ENCODE measurements at regions not wholly inside any gene's neighbourhood (a gene's known extent, or its start where the extent isn't known, plus 50 kb on each side); places are given as distances from the start of the nearest gene placed in this dataset.

GRCh38 chr7:126378642-126379041, 874.1 kb downstream of the GRM8 start:
- H3K9ac ChIP-seq (ENCODE audit: low read length), result no peak overlapping the region
- H3K4me1 ChIP-seq (ENCODE audit: control insufficient read depth, insufficient read depth, low read length), result no peaks in the 10 kb centered on the region
- no peaks in the 10 kb centered on the region for H3K36me3 ChIP-seq (ENCODE audit: control insufficient read depth, insufficient read depth, low read length)
- H3K27me3 ChIP-seq (ENCODE audit: control insufficient read depth, insufficient read depth, low read length), result no peaks in the 10 kb centered on the region
- H3K4me3 ChIP-seq (ENCODE audit: low read length), result no peak overlapping the region
- H3K27ac ChIP-seq (ENCODE audit: low read depth, low read length), result no peak overlapping the region

GRCh38 chr7:126370038-126370668, 882.6 kb downstream of the GRM8 start:
- H3K4me1 ChIP-seq (ENCODE audit: control insufficient read depth, insufficient read depth, low read length), result no peaks in the 10 kb centered on the region
- no peak overlapping the region for H3K9ac ChIP-seq (ENCODE audit: low read length)
- no peaks in the 10 kb centered on the region for H3K36me3 ChIP-seq (ENCODE audit: control insufficient read depth, insufficient read depth, low read length)
- no peak overlapping the region for H3K4me3 ChIP-seq (ENCODE audit: low read length)
- no peaks in the 10 kb centered on the region for H3K27me3 ChIP-seq (ENCODE audit: control insufficient read depth, insufficient read depth, low read length)
- H3K27ac ChIP-seq (ENCODE audit: low read depth, low read length), result no peak overlapping the region

GRCh38 chr7:126362746-126363145, 890.0 kb downstream of the GRM8 start:
- Histone ChIP-seq H3K4me1 (ENCODE audit: control insufficient read depth, insufficient read depth, low read length) (no peaks in the 10 kb centered on the region), H3K4me3 (ENCODE audit: low read length) (no peak overlapping the region), H3K27ac (ENCODE audit: low read depth, low read length) (no peak overlapping the region), H3K27me3 (ENCODE audit: control insufficient read depth, insufficient read depth, low read length) (no peaks in the 10 kb centered on the region), H3K36me3 (ENCODE audit: control insufficient read depth, insufficient read depth, low read length) (no peaks in the 10 kb centered on the region), H3K9ac (ENCODE audit: low read length) (no peak overlapping the region)

- Histone ChIP-seq H3K4me1 (ENCODE audit: control insufficient read depth, insufficient read depth, low read length) (no peaks in the 10 kb centered on the region), H3K36me3 (ENCODE audit: control insufficient read depth, insufficient read depth, low read length) (no peaks in the 10 kb centered on the region), H3K27me3 (ENCODE audit: control insufficient read depth, insufficient read depth, low read length) (no peaks in the 10 kb centered on the region), H3K9ac (ENCODE audit: low read length) (no peak overlapping the region), H3K4me3 (ENCODE audit: low read length) (no peak overlapping the region), H3K27ac (ENCODE audit: low read depth, low read length) (no peak overlapping the region)
Observed at GRCh38 chr7:126361183-126361582, 891.6 kb downstream of the GRM8 start.

GRCh38 chr7:126339813-126340212, 912.9 kb downstream of the GRM8 start:
- Histone ChIP-seq H3K27me3 (ENCODE audit: control insufficient read depth, insufficient read depth, low read length) (no peaks in the 10 kb centered on the region), H3K27ac (ENCODE audit: low read depth, low read length) (no peak overlapping the region), H3K36me3 (ENCODE audit: control insufficient read depth, insufficient read depth, low read length) (no peaks in the 10 kb centered on the region), H3K4me1 (ENCODE audit: control insufficient read depth, insufficient read depth, low read length) (no peaks in the 10 kb centered on the region), H3K9ac (ENCODE audit: low read length) (no peak overlapping the region), H3K4me3 (ENCODE audit: low read length) (no peak overlapping the region)

- Histone ChIP-seq H3K27ac (ENCODE audit: low read depth, low read length) (no peak overlapping the region), H3K36me3 (ENCODE audit: control insufficient read depth, insufficient read depth, low read length) (no peaks in the 10 kb centered on the region), H3K4me1 (ENCODE audit: control insufficient read depth, insufficient read depth, low read length) (no peaks in the 10 kb centered on the region), H3K4me3 (ENCODE audit: low read length) (no peak overlapping the region), H3K9ac (ENCODE audit: low read length) (no peak overlapping the region), H3K27me3 (ENCODE audit: control insufficient read depth, insufficient read depth, low read length) (no peaks in the 10 kb centered on the region)
Observed at GRCh38 chr7:126305671-126306070, 947.1 kb downstream of the GRM8 start.

GRCh38 chr7:126303926-126304325, 948.8 kb downstream of the GRM8 start:
- H3K4me3 ChIP-seq (ENCODE audit: low read length), result no peak overlapping the region
- no peaks in the 10 kb centered on the region for H3K4me1 ChIP-seq (ENCODE audit: control insufficient read depth, insufficient read depth, low read length)
- no peaks in the 10 kb centered on the region for H3K27me3 ChIP-seq (ENCODE audit: control insufficient read depth, insufficient read depth, low read length)
- no peak overlapping the region for H3K9ac ChIP-seq (ENCODE audit: low read length)
- H3K36me3 ChIP-seq (ENCODE audit: control insufficient read depth, insufficient read depth, low read length), result no peaks in the 10 kb centered on the region
- H3K27ac ChIP-seq (ENCODE audit: low read depth, low read length), result no peak overlapping the region

- no peaks in the 10 kb centered on the region for H3K36me3 ChIP-seq (ENCODE audit: control insufficient read depth, insufficient read depth, low read length)
- no peak overlapping the region for H3K27ac ChIP-seq (ENCODE audit: low read depth, low read length)
- no peaks in the 10 kb centered on the region for H3K27me3 ChIP-seq (ENCODE audit: control insufficient read depth, insufficient read depth, low read length)
- no peak overlapping the region for H3K9ac ChIP-seq (ENCODE audit: low read length)
- H3K4me3 ChIP-seq (ENCODE audit: low read length), result no peak overlapping the region
- no peaks in the 10 kb centered on the region for H3K4me1 ChIP-seq (ENCODE audit: control insufficient read depth, insufficient read depth, low read length)
Observed at GRCh38 chr7:126302639-126303038, 950.1 kb downstream of the GRM8 start.

- H3K36me3 ChIP-seq (ENCODE audit: control insufficient read depth, insufficient read depth, low read length), result no peaks in the 10 kb centered on the region
- H3K9ac ChIP-seq (ENCODE audit: low read length), result no peak overlapping the region
- no peak overlapping the region for H3K27ac ChIP-seq (ENCODE audit: low read depth, low read length)
- no peaks in the 10 kb centered on the region for H3K4me1 ChIP-seq (ENCODE audit: control insufficient read depth, insufficient read depth, low read length)
- H3K4me3 ChIP-seq (ENCODE audit: low read length), result no peak overlapping the region
- no peaks in the 10 kb centered on the region for H3K27me3 ChIP-seq (ENCODE audit: control insufficient read depth, insufficient read depth, low read length)
Observed at GRCh38 chr7:126286317-126286716, 966.4 kb downstream of the GRM8 start.

- H3K27me3 ChIP-seq (ENCODE audit: control insufficient read depth, insufficient read depth, low read length), result no peaks in the 10 kb centered on the region
- H3K9ac ChIP-seq (ENCODE audit: low read length), result no peak overlapping the region
- H3K4me1 ChIP-seq (ENCODE audit: control insufficient read depth, insufficient read depth, low read length), result no peaks in the 10 kb centered on the region
- H3K4me3 ChIP-seq (ENCODE audit: low read length), result no peak overlapping the region
- no peak overlapping the region for H3K27ac ChIP-seq (ENCODE audit: low read depth, low read length)
- no peaks in the 10 kb centered on the region for H3K36me3 ChIP-seq (ENCODE audit: control insufficient read depth, insufficient read depth, low read length)
Observed at GRCh38 chr7:126236261-126236660, 1016.5 kb downstream of the GRM8 start.

GRCh38 chr7:126228356-126229061, 1024.2 kb downstream of the GRM8 start:
- Histone ChIP-seq H3K9ac (ENCODE audit: low read length) (no peak overlapping the region), H3K36me3 (ENCODE audit: control insufficient read depth, insufficient read depth, low read length) (no peaks in the 10 kb centered on the region), H3K27ac (ENCODE audit: low read depth, low read length) (no peak overlapping the region), H3K4me1 (ENCODE audit: control insufficient read depth, insufficient read depth, low read length) (no peaks in the 10 kb centered on the region), H3K27me3 (ENCODE audit: control insufficient read depth, insufficient read depth, low read length) (no peaks in the 10 kb centered on the region), H3K4me3 (ENCODE audit: low read length) (no peak overlapping the region)

GRCh38 chr7:126227643-126228042, 1025.1 kb downstream of the GRM8 start:
- no peak overlapping the region for H3K9ac ChIP-seq (ENCODE audit: low read length)
- H3K4me1 ChIP-seq (ENCODE audit: control insufficient read depth, insufficient read depth, low read length), result no peaks in the 10 kb centered on the region
- H3K36me3 ChIP-seq (ENCODE audit: control insufficient read depth, insufficient read depth, low read length), result no peaks in the 10 kb centered on the region
- no peak overlapping the region for H3K27ac ChIP-seq (ENCODE audit: low read depth, low read length)
- no peak overlapping the region for H3K4me3 ChIP-seq (ENCODE audit: low read length)
- H3K27me3 ChIP-seq (ENCODE audit: control insufficient read depth, insufficient read depth, low read length), result no peaks in the 10 kb centered on the region

GRCh38 chr7:126227055-126227454, 1025.7 kb downstream of the GRM8 start:
- Histone ChIP-seq H3K27ac (ENCODE audit: low read depth, low read length) (no peak overlapping the region), H3K4me1 (ENCODE audit: control insufficient read depth, insufficient read depth, low read length) (no peaks in the 10 kb centered on the region), H3K27me3 (ENCODE audit: control insufficient read depth, insufficient read depth, low read length) (no peaks in the 10 kb centered on the region), H3K36me3 (ENCODE audit: control insufficient read depth, insufficient read depth, low read length) (no peaks in the 10 kb centered on the region), H3K4me3 (ENCODE audit: low read length) (no peak overlapping the region), H3K9ac (ENCODE audit: low read length) (no peak overlapping the region)

All from rectal smooth muscle tissue (tissue), 1 donor.